MV-4-11 (cell line): ENCODE measurements at regions not wholly inside any gene's neighbourhood (a gene's known extent, or its start where the extent isn't known, plus 50 kb on each side); places are given as distances from the start of the nearest gene placed in this dataset.
"Not testable (repeated sequence)": the region's sequence is repeated elsewhere in the genome, so short reads cannot be mapped to it uniquely, and the experiment has no call there.

Experiments used
- DNase-seq: peaks from one replicate; lab custom pipeline; 2025; lab: John Stamatoyannopoulos, UW

DNA sequence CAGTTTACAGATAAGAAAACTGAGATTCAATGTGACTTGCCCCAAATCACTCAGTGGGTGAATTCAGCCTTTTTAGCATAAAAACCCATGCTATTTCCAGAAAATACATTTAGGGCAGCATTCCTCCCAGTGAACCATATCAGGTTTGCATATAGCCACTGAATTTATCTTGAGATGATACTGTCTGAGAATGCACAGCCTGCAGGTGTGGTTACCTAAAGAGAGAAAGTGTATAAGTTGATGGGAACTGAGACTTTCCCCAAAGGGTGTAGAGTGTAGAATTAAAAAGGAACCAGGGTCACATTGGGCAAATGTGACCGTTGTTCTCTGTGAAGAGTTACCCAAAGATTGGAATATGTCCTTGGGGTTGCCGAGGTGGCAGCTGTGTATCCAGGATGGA lies 100.0 kb upstream of the PIK3R1 start:
- no peak for DNase-seq

DNA sequence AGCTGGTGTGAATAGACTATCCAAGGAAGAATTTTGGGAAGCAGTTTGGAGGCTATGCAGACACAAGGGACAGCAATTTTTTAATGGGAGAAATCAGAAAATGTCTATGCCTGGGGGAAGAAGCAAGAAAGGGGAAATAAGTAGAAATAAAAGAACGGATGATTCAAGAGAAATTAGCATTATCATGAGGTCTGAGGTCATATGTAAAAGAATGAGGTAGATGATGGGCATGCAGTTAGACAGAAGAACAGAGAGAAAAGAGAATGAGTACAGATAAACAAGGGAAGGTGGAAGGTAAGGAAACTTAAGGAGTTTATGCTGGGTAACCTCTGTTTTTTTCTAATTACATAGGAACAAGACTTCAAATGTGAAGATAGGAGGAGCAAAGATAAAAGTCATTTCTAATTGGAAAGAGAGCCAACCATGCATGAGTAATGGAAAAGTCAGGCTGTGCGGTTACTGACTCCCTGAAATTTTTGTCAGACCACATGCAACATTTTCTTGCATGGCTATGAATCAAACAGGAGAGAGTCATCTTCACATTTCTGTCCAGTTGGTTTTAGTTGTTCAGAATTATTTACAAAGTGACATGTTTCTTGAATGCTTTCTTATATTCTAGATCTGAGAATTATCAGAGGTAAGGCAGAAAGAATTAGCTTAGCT lies 101.0 kb upstream of the PIK3R1 start:
- DNase-seq, result no peak

DNA sequence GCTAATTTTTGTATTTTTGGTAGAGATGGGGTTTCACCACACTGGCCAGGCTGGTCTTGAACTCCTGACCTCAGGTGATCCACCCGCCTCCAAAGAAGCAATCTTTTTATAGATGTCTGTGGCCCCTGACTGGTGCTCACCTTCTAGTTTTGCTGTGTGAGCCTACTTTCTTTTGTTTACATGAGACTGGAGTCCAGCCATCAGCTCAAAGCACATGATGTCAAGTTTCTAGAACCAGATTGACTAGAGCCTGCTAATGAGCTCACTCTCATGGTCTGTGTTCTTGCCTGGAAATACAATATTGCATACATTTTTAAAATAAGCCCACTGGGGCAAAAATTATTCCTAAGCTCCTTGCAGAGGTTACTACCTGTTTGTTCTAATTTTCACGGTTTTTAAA lies 102.9 kb upstream of the PIK3R1 start:
- no peak for DNase-seq

- no peak for DNase-seq
Measured at GRCh38 chr5:68110894-68111293, 104.7 kb upstream of the PIK3R1 start.

DNA sequence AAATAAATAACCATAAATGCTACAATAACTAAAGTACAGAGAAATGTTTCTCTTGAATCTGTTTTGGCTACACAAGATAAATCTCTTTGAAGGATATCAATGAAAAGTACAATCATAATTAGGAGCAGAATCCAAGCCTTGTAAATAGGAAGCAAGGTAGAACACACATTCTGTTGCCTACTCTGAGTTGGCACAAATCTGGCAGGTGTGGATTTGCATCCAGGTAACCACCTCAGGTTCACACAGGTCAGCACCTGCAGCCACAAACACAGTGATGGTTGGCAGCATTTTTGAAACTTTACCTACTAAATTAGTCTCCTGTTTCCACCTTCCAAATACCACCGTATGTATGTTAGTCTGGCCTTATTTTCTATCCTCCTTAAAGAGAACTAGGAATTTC lies 105.3 kb upstream of the PIK3R1 start:
- no peak for DNase-seq

DNA sequence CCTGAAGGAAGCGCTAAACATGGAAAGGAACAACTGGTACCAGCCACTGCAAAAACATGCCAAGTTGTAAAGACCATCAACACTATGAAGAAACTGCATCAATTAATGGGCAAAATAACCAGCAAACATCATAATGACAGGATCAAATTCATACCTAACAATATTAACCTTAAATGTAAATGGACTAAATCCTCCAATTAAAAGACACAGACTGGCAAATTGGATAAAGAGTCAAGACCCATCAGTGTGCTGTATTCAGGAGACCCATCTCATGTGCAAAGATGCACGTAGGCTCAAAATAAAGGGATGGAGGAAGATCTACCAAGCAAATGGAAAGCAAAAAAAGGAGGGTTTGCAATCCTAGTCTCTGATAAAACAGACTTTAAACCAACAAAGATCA lies 111.3 kb upstream of the PIK3R1 start:
- DNase-seq, result not testable (repeated sequence)

GRCh38 chr5:68103297-68103696 lies 112.3 kb upstream of the PIK3R1 start:
- not testable (repeated sequence) for DNase-seq

DNA sequence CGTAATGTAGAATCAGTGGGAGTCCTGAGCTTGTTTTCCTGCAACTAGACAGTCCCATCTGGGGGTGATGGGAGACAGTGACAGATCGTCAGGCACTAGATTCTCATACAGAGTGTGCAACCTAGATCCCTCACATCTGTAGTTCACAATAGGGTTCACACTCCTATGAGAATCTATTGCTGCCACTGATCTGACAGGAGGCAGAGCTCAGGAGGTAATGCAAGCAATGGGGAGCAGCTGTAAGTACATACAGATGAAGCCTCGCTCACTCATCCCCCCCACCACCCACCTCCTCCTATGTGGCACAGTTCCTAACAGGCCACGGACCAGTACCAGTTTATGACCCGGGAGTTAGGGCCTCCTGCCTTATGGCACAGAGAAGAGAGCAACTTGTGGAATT lies 116.2 kb upstream of the PIK3R1 start:
- no peak for DNase-seq

DNA sequence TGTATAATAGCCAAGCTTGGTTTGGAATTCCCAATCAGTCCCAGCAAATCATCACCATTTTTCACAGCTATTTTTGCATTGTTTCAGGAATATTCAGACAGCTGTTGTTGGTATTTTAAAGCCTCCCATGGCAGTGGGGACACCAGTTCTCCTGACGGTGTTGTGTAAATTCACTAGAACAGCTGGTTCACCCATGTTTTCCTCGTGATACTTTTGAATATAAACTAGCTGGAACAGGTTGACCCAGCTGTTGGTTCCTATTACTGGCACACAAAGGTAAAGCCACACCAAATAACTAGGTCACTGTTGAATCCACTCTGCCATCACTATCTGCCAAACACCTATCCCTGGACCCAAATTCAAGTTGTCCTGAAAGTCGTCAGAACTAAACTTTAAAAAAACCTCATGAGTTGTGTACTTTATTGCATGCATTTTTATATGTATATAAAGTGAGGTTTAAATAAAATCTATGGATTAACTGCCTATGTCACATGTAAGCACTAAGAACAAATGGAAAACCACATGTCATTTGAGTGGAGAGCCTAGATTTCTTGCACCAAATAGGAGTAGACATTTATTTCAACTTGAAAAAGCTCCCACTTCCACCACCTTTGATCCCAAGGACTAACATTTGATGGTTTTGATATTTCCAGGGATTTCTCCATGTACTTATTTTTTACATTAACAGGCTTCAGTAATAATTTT lies 121.9 kb upstream of the PIK3R1 start:
- DNase-seq, result no peak

GRCh38 chr5:68088302-68088701 lies 127.3 kb upstream of the PIK3R1 start:
- DNase-seq, result no peak

- DNase-seq, result no peak
Measured at GRCh38 chr5:68087866-68088265, 127.7 kb upstream of the PIK3R1 start.

DNA sequence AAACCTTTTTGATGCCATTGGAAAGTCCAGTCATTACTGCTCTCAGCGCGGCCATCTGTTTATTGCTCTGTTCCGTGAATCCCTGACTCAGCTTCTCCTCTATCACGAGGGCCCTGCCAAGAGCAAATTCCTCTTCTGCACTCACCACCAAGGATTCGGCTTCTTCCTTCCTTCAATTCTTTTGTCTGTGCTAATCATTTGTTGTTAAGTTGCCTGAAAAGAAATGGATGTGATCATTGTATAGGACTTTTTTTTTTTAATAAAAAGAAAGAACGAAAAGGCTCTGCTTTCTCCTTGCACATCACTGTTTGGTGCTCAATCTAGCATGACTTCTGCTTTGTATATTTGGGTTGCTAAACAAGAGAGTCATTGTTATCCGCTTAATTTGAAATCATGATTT lies 128.7 kb upstream of the PIK3R1 start:
- DNase-seq, result no peak

DNA sequence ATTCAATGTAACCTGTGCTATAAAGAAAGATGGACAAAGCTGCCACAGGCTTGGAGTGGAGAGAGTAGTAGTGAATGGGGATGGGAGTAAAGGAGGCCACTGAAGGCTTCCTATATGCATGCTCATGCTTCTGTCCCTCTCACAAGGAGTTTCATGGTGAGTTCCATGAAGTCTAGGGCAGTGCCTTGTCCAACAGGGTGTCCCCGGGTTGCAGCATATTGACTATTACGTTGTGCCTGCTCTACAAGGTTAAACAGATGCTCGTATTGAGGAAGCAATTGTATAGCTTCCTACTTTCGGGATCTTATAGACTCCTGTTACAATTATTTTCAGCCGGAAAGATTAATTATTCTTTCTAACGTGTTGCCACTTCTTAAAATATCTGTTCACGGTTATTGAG lies 129.1 kb upstream of the PIK3R1 start:
- no peak for DNase-seq

- DNase-seq, result peak; percentile 17
Measured at GRCh38 chr5:68084396-68084795, 131.2 kb upstream of the PIK3R1 start.

- peak; percentile 23 for DNase-seq
Measured at GRCh38 chr5:68080282-68081050, 135.1 kb upstream of the PIK3R1 start.

GRCh38 chr5:68077349-68077894 lies 138.1 kb upstream of the PIK3R1 start:
- no peak for DNase-seq

GRCh38 chr5:68074633-68075032 lies 140.9 kb upstream of the PIK3R1 start:
- DNase-seq, result no peak

DNA sequence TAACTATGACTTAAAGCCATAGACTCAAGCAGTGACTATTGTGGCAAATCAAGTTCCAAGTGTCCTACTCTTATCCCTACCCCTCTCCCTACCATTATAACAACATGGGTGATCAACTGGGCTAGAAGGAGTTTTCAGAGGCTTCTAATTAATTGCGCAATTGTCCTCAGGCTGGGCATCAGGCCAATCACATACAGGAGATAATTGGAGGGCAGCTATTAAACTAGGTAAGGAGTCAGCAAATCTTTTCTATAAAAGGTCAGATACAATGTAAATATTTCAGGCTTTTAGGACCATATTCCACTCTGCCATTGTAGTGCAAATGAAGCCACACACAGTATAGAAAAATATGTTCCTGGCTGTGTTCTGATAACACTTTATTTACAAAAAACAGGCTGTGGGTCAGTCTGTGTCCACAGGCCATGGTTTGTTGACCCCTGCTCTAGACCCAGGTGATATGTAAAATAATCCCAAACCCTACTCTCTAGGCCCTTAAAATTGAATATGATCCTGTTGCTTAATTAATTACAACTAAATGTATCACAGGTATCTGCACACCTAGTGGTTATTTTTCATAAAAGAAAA lies 141.4 kb upstream of the PIK3R1 start:
- DNase-seq, result no peak

GRCh38 chr5:68071736-68072135 lies 143.8 kb upstream of the PIK3R1 start:
- no peak for DNase-seq

- no peak for DNase-seq
Measured at GRCh38 chr5:68071282-68071632, 144.3 kb upstream of the PIK3R1 start.

DNA sequence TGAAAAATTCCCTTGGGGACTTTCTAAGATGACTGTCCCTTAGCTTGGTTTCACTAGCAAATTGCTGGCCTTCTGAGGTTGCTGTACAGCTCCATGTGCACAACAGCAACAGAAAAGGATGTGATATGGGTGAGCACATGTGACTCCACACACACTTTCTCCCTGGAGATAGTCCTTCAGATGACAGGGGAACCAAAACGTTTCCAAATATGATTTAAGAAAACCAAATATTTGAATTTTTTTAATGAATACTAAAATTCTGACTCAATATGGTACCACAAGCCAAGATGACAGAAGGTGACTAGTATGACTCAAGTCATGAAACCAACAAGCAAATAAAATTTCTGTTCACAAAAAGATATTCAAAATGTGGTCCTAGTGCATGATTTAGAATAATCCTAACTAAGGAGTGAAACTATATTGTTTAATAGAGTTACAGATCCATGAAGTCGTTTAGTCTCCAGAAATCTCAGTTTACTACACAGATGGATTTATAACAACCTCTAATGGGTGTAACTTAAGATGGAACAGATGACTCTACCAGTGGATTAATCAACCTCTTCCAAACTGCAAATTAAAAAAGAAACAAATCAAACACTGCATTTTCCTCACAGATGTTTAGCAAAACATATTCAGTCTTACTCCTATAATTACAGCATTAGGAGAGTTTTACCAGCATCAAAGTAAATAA lies 144.8 kb upstream of the PIK3R1 start:
- no peak for DNase-seq
